Gastroesophageal sphincter (tissue), 4 donors: ENCODE measurements at regions not wholly inside any gene's neighbourhood (a gene's known extent, or its start where the extent isn't known, plus 50 kb on each side); places are given as distances from the start of the nearest gene placed in this dataset.

Experiments
- ATAC-seq: fragments of 150-250 bp; one replicate; pipeline ENCODE4 v1.9.1; 2016; ENCODE audit warnings: mild to moderate bottlenecking, moderate library complexity
- H3K27ac ChIP-seq, 4 donors: fragments of 200-600 bp; sonication (generic) in 3 of 4; 1 replicate in 3 of 4; 2 replicates in 1 of 4; pipeline ENCODE4 v1.5.1; 2016 to 2019
- H3K27me3 ChIP-seq: fragments of 200-600 bp; sonication (generic); one replicate; pipeline ENCODE4 v1.5.1; 2019
- H3K36me3 ChIP-seq, 2 donors: fragments of 200-600 bp; sonication (generic); one replicate each; pipeline ENCODE4 v1.5.1; 2019; ENCODE audit warnings: control low read depth in 1 of 2
- H3K4me1 ChIP-seq, 3 donors: fragments of 200-600 bp; sonication (generic); 1 replicate in 2 of 3; 2 replicates in 1 of 3; pipeline ENCODE4 v1.5.1; 2016 to 2019; ENCODE audit warnings: control low read depth in 2 of 3
- H3K4me3 ChIP-seq, 2 donors: fragments of 200-600 bp; sonication (generic); one replicate each; pipeline ENCODE4 v1.5.1; 2019; ENCODE audit warnings: mild to moderate bottlenecking in 1 of 2, moderate library complexity in 1 of 2
- H3K9me3 ChIP-seq, 3 donors: fragments of 200-600 bp; sonication (generic); one replicate each; pipeline ENCODE4 v1.5.1; 2017 to 2019; ENCODE audit warnings: control low read depth in 2 of 3
- CTCF ChIP-seq, 4 experiments: fragments of 200-600 bp in 2 of 4; fragments of 450-650 bp in 2 of 4; sonication (generic) in 1 of 4; IDR thresholded peaks; one replicate each; pipeline ENCODE4 v1.5.1; 2017 to 2019; ENCODE audit warnings: antibody characterized with exemption in 4 of 4, mild to moderate bottlenecking in 2 of 4, moderate library complexity in 2 of 4
- EP300 ChIP-seq: sonication (generic); formaldehyde crosslinking; IDR thresholded peaks from one replicate; pipeline ENCODE4 v1.6.1; 2017; ENCODE audit warnings: antibody characterized with exemption, mild to moderate bottlenecking
- POLR2A ChIP-seq, 2 donors: fragments of 450-650 bp; IDR thresholded peaks; one replicate each; pipeline ENCODE4 v1.6.1; 2017; ENCODE audit warnings: antibody characterized with exemption in 2 of 2, mild to moderate bottlenecking in 2 of 2, moderate library complexity in 1 of 2
- POLR2AphosphoS5 ChIP-seq: sonication (generic); formaldehyde crosslinking; IDR thresholded peaks from one replicate; pipeline ENCODE4 v1.6.1; 2017; ENCODE audit warnings: antibody characterized with exemption
- WGBS, 2 donors: methylation state at CpG; one replicate each; pipeline ENCODE4 v1.1.5; 2018; ENCODE audit warnings: low coverage in 1 of 2; 5-methylcytosine and 5-hydroxymethylcytosine counted together

DNA sequence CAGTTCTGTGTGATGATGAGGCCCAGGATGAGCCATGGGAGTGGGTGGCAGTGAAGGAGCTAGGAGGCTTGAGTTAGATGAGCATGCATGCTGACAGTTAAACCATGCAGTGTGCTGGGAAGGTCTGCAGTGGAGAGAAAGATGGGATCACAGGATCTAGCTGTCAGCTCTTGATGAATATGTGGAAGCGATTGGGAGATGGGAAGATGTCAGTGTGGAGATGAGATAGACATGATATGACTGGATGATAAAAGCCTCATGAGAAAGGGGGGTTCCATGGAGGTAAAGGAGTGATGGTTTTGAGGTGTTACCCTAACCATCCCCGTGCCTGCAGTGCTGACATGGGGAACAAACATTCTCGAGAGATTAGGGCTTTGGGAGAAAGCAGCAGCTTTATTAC, 165.0 kb upstream of the CTBP2 start:
- Histone ChIP-seq H3K4me1 (no peaks in the 10 kb centered on the region), H3K36me3 (no peaks in the 10 kb centered on the region), H3K4me3 (no peak overlapping the region), H3K27ac (no peak overlapping the region), H3K27me3 (no peaks in the 10 kb centered on the region), H3K9me3 (peaks cover 0 to 46% (median 2%) of the 10 kb centered on the region in 3 donors)
- WGBS, 2 donors: 64 to 65% methylated on average over 3 of the region's 3 CpGs
- ATAC-seq: no peak
- TF ChIP-seq CTCF (IDR thresholded peaks at IDR 0.05) (no peak), POLR2AphosphoS5 (no peak), POLR2A (IDR thresholded peaks at IDR 0.05) (no peak), EP300 (no peak)

DNA sequence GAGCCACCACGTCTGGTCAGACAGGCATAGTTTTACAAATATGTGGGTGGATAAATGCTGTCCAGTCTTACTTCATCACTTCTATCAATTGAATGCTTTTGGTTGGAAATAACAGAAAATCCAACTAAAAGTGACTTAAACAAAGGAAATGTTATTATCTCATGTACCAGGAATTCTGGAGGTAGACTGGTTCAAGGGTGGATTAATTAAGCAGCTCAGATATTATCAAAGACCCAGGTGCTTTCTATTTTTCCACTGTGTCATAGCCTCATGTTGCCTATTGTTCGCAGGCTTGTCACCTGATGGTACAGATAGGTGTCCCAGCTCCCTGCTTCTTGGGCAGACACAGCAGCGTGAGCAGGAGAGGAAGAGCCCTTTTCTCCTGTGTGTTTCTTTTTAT, 156.1 kb upstream of the CTBP2 start:
- no peaks in the 10 kb centered on the region for H3K36me3 ChIP-seq
- no peaks in the 10 kb centered on the region for H3K27me3 ChIP-seq
- H3K27ac ChIP-seq: no peak overlapping the region
- 49 to 67% methylated on average over 3 of the region's 3 CpGs for WGBS, 2 donors
- no peaks in the 10 kb centered on the region for H3K4me1 ChIP-seq
- no peak for TF ChIP-seq EP300
- TF ChIP-seq CTCF (IDR thresholded peaks at IDR 0.05): no peak
- no peak for TF ChIP-seq POLR2AphosphoS5
- TF ChIP-seq POLR2A (IDR thresholded peaks at IDR 0.05): no peak
- H3K4me3 ChIP-seq: no peak overlapping the region
- ATAC-seq: no peak
- H3K9me3 ChIP-seq: no peaks in the 10 kb centered on the region

DNA sequence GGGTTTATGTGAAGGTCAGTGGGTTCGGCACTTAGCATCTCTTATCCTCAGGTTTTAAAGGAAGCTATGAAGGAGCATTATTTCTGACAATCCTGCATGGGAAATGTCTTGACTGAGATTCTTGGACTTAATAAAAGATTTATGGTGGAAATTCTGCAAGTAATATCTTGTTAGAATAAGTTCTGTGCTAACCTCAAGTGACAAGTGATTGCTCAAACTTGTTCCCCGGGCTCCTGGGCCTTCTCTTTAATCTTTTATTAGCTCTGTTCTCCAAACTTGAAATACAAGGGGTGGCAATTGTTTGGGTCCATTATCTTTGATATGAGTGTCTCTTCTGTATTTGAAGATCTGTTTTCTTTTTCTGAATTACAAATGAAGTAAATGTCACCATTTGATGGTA, 140.6 kb upstream of the CTBP2 start:
- no peak overlapping the region for H3K4me3 ChIP-seq

GRCh38 chr10:125299461-125299860, 139.1 kb upstream of the CTBP2 start:
- no peak overlapping the region for H3K27ac ChIP-seq

More for the DNA sequence above, 140.6 kb upstream of the CTBP2 start:
- no peaks in the 10 kb centered on the region for H3K9me3 ChIP-seq
- H3K27me3 ChIP-seq: peaks cover 5% of the 10 kb centered on the region
- ATAC-seq: no peak
- TF ChIP-seq EP300: no peak
- TF ChIP-seq POLR2AphosphoS5: no peak
- no peak for TF ChIP-seq CTCF (IDR thresholded peaks at IDR 0.05)
- TF ChIP-seq POLR2A (IDR thresholded peaks at IDR 0.05): no peak
- WGBS, 2 donors: 39 to 63% methylated on average over 2 of the region's 2 CpGs
- H3K27ac ChIP-seq: no peak overlapping the region
- H3K36me3 ChIP-seq: no peaks in the 10 kb centered on the region
- H3K4me1 ChIP-seq: no peaks in the 10 kb centered on the region

More at GRCh38 chr10:125299461-125299860, 139.1 kb upstream of the CTBP2 start:
- Histone ChIP-seq H3K9me3 (no peaks in the 10 kb centered on the region), H3K4me1 (no peaks in the 10 kb centered on the region), H3K27me3 (peaks cover 5% of the 10 kb centered on the region), H3K36me3 (no peaks in the 10 kb centered on the region), H3K4me3 (no peak overlapping the region)
- ATAC-seq: no peak
- 9 to 30% methylated on average over 2 of the region's 2 CpGs for WGBS, 2 donors
- TF ChIP-seq CTCF (IDR thresholded peaks at IDR 0.05) (no peak), POLR2A (IDR thresholded peaks at IDR 0.05) (no peak), EP300 (no peak), POLR2AphosphoS5 (no peak)
